ENCODE measurements at regions not wholly inside any gene's neighbourhood (a gene's known extent, or its start where the extent isn't known, plus 50 kb on each side); places are given as distances from the start of the nearest gene placed in this dataset.

DNA sequence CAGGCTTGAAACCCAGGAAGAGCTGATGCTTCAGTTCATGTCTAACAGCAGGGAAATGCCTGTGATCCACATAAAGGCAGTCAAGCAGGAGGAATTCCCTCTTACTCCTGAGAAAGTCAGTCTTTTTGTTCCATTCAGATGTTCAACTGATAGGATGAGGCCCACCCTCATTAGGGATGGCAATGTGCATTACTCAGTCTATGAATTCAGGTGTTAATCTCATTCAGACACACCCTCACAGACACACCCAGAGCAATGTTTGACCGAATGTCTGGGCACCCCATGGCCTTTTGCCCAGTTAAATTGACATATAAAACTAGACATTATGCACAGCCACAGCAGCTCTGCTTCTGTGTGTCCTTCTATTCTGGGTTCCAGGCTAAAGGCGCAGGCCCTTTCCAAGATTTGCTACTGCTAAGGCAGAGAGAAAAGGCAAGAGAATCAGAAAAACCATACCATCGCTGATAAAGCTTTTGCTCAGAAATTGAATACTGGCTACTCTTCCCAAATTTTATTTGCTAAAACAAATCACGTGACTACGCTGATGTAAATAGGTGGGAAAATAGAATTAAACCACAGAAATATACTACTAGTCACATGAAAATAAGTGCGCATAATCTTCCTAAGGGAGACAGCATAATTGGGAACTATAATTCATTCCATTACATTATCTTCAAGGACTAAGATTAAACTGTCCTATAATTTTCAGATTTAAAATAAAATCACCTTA lies 625.0 kb upstream of the MAN1A1 start (continued):
- TF ChIP-seq, protein P1, sequence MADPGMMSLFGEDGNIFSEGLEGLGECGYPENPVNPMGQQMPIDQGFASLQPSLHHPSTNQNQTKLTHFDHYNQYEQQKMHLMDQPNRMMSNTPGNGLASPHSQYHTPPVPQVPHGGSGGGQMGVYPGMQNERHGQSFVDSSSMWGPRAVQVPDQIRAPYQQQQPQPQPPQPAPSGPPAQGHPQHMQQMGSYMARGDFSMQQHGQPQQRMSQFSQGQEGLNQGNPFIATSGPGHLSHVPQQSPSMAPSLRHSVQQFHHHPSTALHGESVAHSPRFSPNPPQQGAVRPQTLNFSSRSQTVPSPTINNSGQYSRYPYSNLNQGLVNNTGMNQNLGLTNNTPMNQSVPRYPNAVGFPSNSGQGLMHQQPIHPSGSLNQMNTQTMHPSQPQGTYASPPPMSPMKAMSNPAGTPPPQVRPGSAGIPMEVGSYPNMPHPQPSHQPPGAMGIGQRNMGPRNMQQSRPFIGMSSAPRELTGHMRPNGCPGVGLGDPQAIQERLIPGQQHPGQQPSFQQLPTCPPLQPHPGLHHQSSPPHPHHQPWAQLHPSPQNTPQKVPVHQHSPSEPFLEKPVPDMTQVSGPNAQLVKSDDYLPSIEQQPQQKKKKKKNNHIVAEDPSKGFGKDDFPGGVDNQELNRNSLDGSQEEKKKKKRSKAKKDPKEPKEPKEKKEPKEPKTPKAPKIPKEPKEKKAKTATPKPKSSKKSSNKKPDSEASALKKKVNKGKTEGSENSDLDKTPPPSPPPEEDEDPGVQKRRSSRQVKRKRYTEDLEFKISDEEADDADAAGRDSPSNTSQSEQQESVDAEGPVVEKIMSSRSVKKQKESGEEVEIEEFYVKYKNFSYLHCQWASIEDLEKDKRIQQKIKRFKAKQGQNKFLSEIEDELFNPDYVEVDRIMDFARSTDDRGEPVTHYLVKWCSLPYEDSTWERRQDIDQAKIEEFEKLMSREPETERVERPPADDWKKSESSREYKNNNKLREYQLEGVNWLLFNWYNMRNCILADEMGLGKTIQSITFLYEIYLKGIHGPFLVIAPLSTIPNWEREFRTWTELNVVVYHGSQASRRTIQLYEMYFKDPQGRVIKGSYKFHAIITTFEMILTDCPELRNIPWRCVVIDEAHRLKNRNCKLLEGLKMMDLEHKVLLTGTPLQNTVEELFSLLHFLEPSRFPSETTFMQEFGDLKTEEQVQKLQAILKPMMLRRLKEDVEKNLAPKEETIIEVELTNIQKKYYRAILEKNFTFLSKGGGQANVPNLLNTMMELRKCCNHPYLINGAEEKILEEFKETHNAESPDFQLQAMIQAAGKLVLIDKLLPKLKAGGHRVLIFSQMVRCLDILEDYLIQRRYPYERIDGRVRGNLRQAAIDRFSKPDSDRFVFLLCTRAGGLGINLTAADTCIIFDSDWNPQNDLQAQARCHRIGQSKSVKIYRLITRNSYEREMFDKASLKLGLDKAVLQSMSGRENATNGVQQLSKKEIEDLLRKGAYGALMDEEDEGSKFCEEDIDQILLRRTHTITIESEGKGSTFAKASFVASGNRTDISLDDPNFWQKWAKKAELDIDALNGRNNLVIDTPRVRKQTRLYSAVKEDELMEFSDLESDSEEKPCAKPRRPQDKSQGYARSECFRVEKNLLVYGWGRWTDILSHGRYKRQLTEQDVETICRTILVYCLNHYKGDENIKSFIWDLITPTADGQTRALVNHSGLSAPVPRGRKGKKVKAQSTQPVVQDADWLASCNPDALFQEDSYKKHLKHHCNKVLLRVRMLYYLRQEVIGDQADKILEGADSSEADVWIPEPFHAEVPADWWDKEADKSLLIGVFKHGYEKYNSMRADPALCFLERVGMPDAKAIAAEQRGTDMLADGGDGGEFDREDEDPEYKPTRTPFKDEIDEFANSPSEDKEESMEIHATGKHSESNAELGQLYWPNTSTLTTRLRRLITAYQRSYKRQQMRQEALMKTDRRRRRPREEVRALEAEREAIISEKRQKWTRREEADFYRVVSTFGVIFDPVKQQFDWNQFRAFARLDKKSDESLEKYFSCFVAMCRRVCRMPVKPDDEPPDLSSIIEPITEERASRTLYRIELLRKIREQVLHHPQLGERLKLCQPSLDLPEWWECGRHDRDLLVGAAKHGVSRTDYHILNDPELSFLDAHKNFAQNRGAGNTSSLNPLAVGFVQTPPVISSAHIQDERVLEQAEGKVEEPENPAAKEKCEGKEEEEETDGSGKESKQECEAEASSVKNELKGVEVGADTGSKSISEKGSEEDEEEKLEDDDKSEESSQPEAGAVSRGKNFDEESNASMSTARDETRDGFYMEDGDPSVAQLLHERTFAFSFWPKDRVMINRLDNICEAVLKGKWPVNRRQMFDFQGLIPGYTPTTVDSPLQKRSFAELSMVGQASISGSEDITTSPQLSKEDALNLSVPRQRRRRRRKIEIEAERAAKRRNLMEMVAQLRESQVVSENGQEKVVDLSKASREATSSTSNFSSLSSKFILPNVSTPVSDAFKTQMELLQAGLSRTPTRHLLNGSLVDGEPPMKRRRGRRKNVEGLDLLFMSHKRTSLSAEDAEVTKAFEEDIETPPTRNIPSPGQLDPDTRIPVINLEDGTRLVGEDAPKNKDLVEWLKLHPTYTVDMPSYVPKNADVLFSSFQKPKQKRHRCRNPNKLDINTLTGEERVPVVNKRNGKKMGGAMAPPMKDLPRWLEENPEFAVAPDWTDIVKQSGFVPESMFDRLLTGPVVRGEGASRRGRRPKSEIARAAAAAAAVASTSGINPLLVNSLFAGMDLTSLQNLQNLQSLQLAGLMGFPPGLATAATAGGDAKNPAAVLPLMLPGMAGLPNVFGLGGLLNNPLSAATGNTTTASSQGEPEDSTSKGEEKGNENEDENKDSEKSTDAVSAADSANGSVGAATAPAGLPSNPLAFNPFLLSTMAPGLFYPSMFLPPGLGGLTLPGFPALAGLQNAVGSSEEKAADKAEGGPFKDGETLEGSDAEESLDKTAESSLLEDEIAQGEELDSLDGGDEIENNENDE (IDR thresholded peaks at IDR 0.05; ENCODE audit: insufficient replicate concordance, low read length): no peak
- TF ChIP-seq POU5F1 (IDR thresholded peaks at IDR 0.05; ENCODE audit: low read depth, low read length) (no peak), TAF7 (optimal IDR thresholded peaks at IDR 0.05; ENCODE audit: borderline replicate concordance, low read depth, low read length) (no peak), TEAD4 (IDR thresholded peaks at IDR 0.05; ENCODE audit: low read depth, low read length) (no peak), PHF8 (conservative IDR thresholded peaks at IDR 0.05; ENCODE audit: low read depth, low read length) (no peak), BRCA1 (IDR thresholded peaks at IDR 0.05; ENCODE audit: low read depth, low read length) (no peak), JUN (IDR thresholded peaks at IDR 0.05; ENCODE audit: low read depth, low read length) (no peak), CREB1 (IDR thresholded peaks at IDR 0.05) (no peak), CHD1 (IDR thresholded peaks at IDR 0.05; ENCODE audit: low read depth, low read length) (no peak), SIRT6 (IDR thresholded peaks at IDR 0.05; ENCODE audit: low read length) (no peak)
- TF ChIP-seq, protein P2, sequence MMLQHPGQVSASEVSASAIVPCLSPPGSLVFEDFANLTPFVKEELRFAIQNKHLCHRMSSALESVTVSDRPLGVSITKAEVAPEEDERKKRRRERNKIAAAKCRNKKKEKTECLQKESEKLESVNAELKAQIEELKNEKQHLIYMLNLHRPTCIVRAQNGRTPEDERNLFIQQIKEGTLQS (IDR thresholded peaks at IDR 0.05; ENCODE audit: insufficient read depth, low read depth, low read length): no peak
